ENCODE measurements at regions not wholly inside any gene's neighbourhood (a gene's known extent, or its start where the extent isn't known, plus 50 kb on each side); places are given as distances from the start of the nearest gene placed in this dataset.

- TF ChIP-seq ZNF687 (IDR thresholded peaks at IDR 0.05) (no peak), CHD2 (IDR thresholded peaks at IDR 0.05; ENCODE audit: borderline replicate concordance, low read depth, low read length) (no peak)
Measured at GRCh38 chr20:22810626-22811569, 224.2 kb upstream of the SSTR4 start (continued).

GRCh38 chr20:22814471-22815205, 220.5 kb upstream of the SSTR4 start:
- Histone ChIP-seq H2AFZ (ENCODE audit: control insufficient read depth, low read depth, low read length) (no peak overlapping the region), H3K4me3 (no peak overlapping the region), H3K9me3 (replicated peaks; ENCODE audit: control insufficient read depth, insufficient read depth, low read length) (no peaks in the 10 kb centered on the region), H3K27ac (ENCODE audit: control insufficient read depth, insufficient read depth) (no peak overlapping the region), H3K27me3 (replicated peaks in 1 of 2; ENCODE audit: control insufficient read depth in 2 of 2, insufficient read depth in 2 of 2, low read length in 1 of 2) (0 out of 4 replicates have a peak, but pooled peaks cover 0 to 3% of the 10 kb centered on the region in 2 experiments), H3K9ac (ENCODE audit: control insufficient read depth, insufficient read depth, low read length) (no peak overlapping the region), H4K20me1 (ENCODE audit: control insufficient read depth, insufficient read depth) (no peaks in the 10 kb centered on the region), H3K4me2 (ENCODE audit: control insufficient read depth, insufficient read depth) (no peak overlapping the region), H3K79me2 (ENCODE audit: control insufficient read depth, insufficient read depth, low read length) (no peaks in the 10 kb centered on the region), H3K36me3 (ENCODE audit: control insufficient read depth in 2 of 2, insufficient read depth in 2 of 2, low read length in 1 of 2) (no peaks in the 10 kb centered on the region), H3K4me1 (ENCODE audit: control insufficient read depth, insufficient read depth, low read length) (no peaks in the 10 kb centered on the region)
- intact Hi-C loops (cut with micrococcal nuclease; ENCODE audit: unreplicated experiment) = no loop called here
- ChIA-PET RAD21 (ENCODE audit: unreplicated experiment) (no interaction called here), POLR2A (no interaction called here), SMC1A (ENCODE audit: uncharacterized antibody, unreplicated experiment) (no interaction called here), CTCF (interaction anchor here (0.8 kb wide), 1 partner anchor 122 kb away, joined by 3 read pairs; no protein-coding TSS in a partner anchor)
- FAIRE-seq = no peak
- no TSS peak for BruUV-seq (replicated peaks)
- in situ Hi-C loops (cut with MboI) = no loop called here
- no peak for TF ChIP-seq MYC (IDR thresholded peaks at IDR 0.05; ENCODE audit: insufficient read depth, insufficient read length, insufficient replicate concordance, low read length, severe bottlenecking)
- TF ChIP-seq EZH2 (IDR thresholded peaks at IDR 0.05; ENCODE audit: borderline replicate concordance, control insufficient read depth, low read depth, low read length) = no peak
- no peak for ATAC-seq
- 10% methylated on average over 9 of the region's 9 CpGs for WGBS (ENCODE audit: insufficient coverage, insufficient replicate concordance, low lambda C conversion rate, missing lambda C conversion rate)
- no peak for DNase-seq (ENCODE audit: low read depth, low spot score)

Data from GM12878 (cell line).